HUES48 (cell line): ENCODE measurements at regions not wholly inside any gene's neighbourhood (a gene's known extent, or its start where the extent isn't known, plus 50 kb on each side); places are given as distances from the start of the nearest gene placed in this dataset.
"Not testable (repeated sequence)": the region's sequence is repeated elsewhere in the genome, so short reads cannot be mapped to it uniquely, and the experiment has no call there.

Source experiments
- H3K27ac ChIP-seq: one replicate; pipeline ENCODE4 v1.7.0; 2013; ENCODE audit warnings: low read depth, low read length, inconsistent platforms
- H3K27me3 ChIP-seq: 2 replicates; pipeline ENCODE4 v1.6.1; 2013; ENCODE audit warnings: mild to moderate bottlenecking, low read length; ENCODE audit not compliant: control insufficient read depth, insufficient read depth
- H3K36me3 ChIP-seq: 2 replicates; pipeline ENCODE4 v1.6.1; 2013; ENCODE audit warnings: low read length; ENCODE audit not compliant: control insufficient read depth, insufficient read depth
- H3K4me1 ChIP-seq: 2 replicates; pipeline ENCODE4 v1.6.1; 2013; ENCODE audit warnings: mild to moderate bottlenecking, low read length; ENCODE audit not compliant: control insufficient read depth, insufficient read depth
- H3K4me3 ChIP-seq: 2 replicates; pipeline ENCODE4 v1.5.1; 2013; ENCODE audit warnings: mild to moderate bottlenecking, low read depth, low read length
- H3K9ac ChIP-seq: 2 replicates; pipeline ENCODE4 v1.6.1; 2013; ENCODE audit warnings: mild to moderate bottlenecking, low read depth, low read length, moderate library complexity
- H3K9me3 ChIP-seq: 2 replicates; pipeline ENCODE4 v1.6.1; 2013; ENCODE audit warnings: low read length; ENCODE audit not compliant: control insufficient read depth, insufficient read depth

GRCh38 chrX:153266140-153266539 lies 55.4 kb downstream of the PNMA6F start:
- not testable (repeated sequence) for H3K4me3 ChIP-seq, H3K9ac ChIP-seq, H3K36me3 ChIP-seq, H3K9me3 ChIP-seq, H3K4me1 ChIP-seq, H3K27ac ChIP-seq, H3K27me3 ChIP-seq

- not testable (repeated sequence) for H3K4me1 ChIP-seq, H3K9me3 ChIP-seq, H3K9ac ChIP-seq, H3K36me3 ChIP-seq, H3K27ac ChIP-seq, H3K27me3 ChIP-seq, H3K4me3 ChIP-seq
Measured at GRCh38 chrX:153260468-153260867, 61.1 kb downstream of the PNMA6F start.

- not testable (repeated sequence) for H3K27me3 ChIP-seq, H3K4me3 ChIP-seq, H3K9me3 ChIP-seq, H3K9ac ChIP-seq, H3K4me1 ChIP-seq, H3K36me3 ChIP-seq, H3K27ac ChIP-seq
Measured at GRCh38 chrX:153253239-153253638, 68.3 kb downstream of the PNMA6F start.

- not testable (repeated sequence) for H3K9ac ChIP-seq, H3K9me3 ChIP-seq, H3K4me1 ChIP-seq, H3K4me3 ChIP-seq, H3K27me3 ChIP-seq, H3K27ac ChIP-seq, H3K36me3 ChIP-seq
Measured at GRCh38 chrX:153252378-153253129, 69.0 kb downstream of the PNMA6F start.

GRCh38 chrX:153251952-153252351 lies 69.6 kb downstream of the PNMA6F start:
- H3K27me3 ChIP-seq, H3K4me3 ChIP-seq, H3K36me3 ChIP-seq, H3K4me1 ChIP-seq, H3K9ac ChIP-seq, H3K27ac ChIP-seq: not testable (repeated sequence)
- H3K9me3 ChIP-seq = peaks cover 15% of the 10 kb centered on the region

- not testable (repeated sequence) for H3K9ac ChIP-seq, H3K4me3 ChIP-seq, H3K27ac ChIP-seq, H3K4me1 ChIP-seq, H3K36me3 ChIP-seq, H3K27me3 ChIP-seq
- peaks cover 24% of the 10 kb centered on the region for H3K9me3 ChIP-seq
Measured at GRCh38 chrX:153250762-153251161, 70.8 kb downstream of the PNMA6F start.

GRCh38 chrX:153245288-153245731 lies 66.2 kb downstream of the MAGEA1 start:
- peak overlapping the region; percentile 69 for H3K27ac ChIP-seq
- H3K36me3 ChIP-seq = no peaks in the 10 kb centered on the region
- H3K4me3 ChIP-seq = peak overlapping the region; percentile 55
- H3K4me1 ChIP-seq = peaks cover 16% of the 10 kb centered on the region
- H3K9ac ChIP-seq = peak overlapping the region; percentile 93
- H3K9me3 ChIP-seq = peaks cover 52% of the 10 kb centered on the region
- no peaks in the 10 kb centered on the region for H3K27me3 ChIP-seq

- Histone ChIP-seq H3K4me1 (peaks cover 16% of the 10 kb centered on the region), H3K9ac (peak overlapping the region; percentile 93; the same call in 1 of the 2 replicates), H3K9me3 (peaks cover 57% of the 10 kb centered on the region), H3K27ac (no peak overlapping the region), H3K36me3 (no peaks in the 10 kb centered on the region), H3K4me3 (peak overlapping the region; percentile 55), H3K27me3 (no peaks in the 10 kb centered on the region)
Measured at GRCh38 chrX:153244767-153245166, 65.7 kb downstream of the MAGEA1 start.

- Histone ChIP-seq H3K36me3 (no peaks in the 10 kb centered on the region), H3K4me3 (no peak overlapping the region), H3K9me3 (peaks cover 47% of the 10 kb centered on the region), H3K27me3 (no peaks in the 10 kb centered on the region), H3K9ac (no peak overlapping the region), H3K4me1 (no peaks in the 10 kb centered on the region), H3K27ac (no peak overlapping the region)
Measured at GRCh38 chrX:153238361-153238760, 59.3 kb downstream of the MAGEA1 start.
